A549 (cell line): ENCODE measurements at regions not wholly inside any gene's neighbourhood (a gene's known extent, or its start where the extent isn't known, plus 50 kb on each side); places are given as distances from the start of the nearest gene placed in this dataset.

Experiments
- CHD4 ChIP-seq: fragments of 200-600 bp; sonication (generic); IDR thresholded peaks from 2 replicates; pipeline ENCODE4 v1.6.1; 2016; ENCODE audit warnings: antibody characterized with exemption, mild to moderate bottlenecking, borderline replicate concordance
- ESRRA ChIP-seq: fragments of 150-350 bp; IDR thresholded peaks from 2 replicates; pipeline ENCODE4 v1.6.1; 2014; ENCODE audit warnings: mild to moderate bottlenecking, low read length, borderline replicate concordance
- KDM1A ChIP-seq: fragments of 200-600 bp; sonication (generic); IDR thresholded peaks from 2 replicates; pipeline ENCODE4 v1.6.1; 2016; ENCODE audit warnings: low read depth, mild to moderate bottlenecking
- MAZ ChIP-seq: fragments of 150-350 bp; IDR thresholded peaks from 2 replicates; pipeline ENCODE4 v1.6.1; 2014; ENCODE audit warnings: antibody characterized with exemption, low read depth, low read length, borderline replicate concordance
- POLR2A ChIP-seq: IDR thresholded peaks from 2 replicates; pipeline ENCODE4 v1.6.1; 2012; ENCODE audit warnings: mild to moderate bottlenecking, low read length
- POLR2AphosphoS2 ChIP-seq: conservative IDR thresholded peaks from 2 replicates; pipeline ENCODE4 v1.6.1; 2012; ENCODE audit warnings: low read length, improper control_type of control experiment, inconsistent platforms
- RAD21 ChIP-seq, 2 experiments: fragments of >200 bp in 1 of 2; sonication (Bioruptor Twin) in 1 of 2; formaldehyde crosslinking in 1 of 2; IDR thresholded peaks in 1 of 2; conservative IDR thresholded peaks in 1 of 2; 2 replicates in 1 of 2; 3 replicates in 1 of 2; pipeline ENCODE4 v1.6.1; 2012 to 2018; ENCODE audit warnings: inconsistent platforms in 1 of 2
- RFX5 ChIP-seq: fragments of 450-650 bp; IDR thresholded peaks from 2 replicates; pipeline ENCODE4 v1.7.1; 2014; ENCODE audit warnings: antibody characterized with exemption, mild to moderate bottlenecking, moderate library complexity
- TF ChIP-seq, protein P1 (sequence below): IDR thresholded peaks from 2 replicates; pipeline ENCODE4 v1.6.1; 2012
- TF ChIP-seq, protein P2 (sequence below): fragments of >200 bp; sonication (Bioruptor Twin); formaldehyde crosslinking; IDR thresholded peaks from 3 replicates; pipeline ENCODE4 v1.5.1; 2016
- TF ChIP-seq, protein P3 (sequence below): fragments of 450-650 bp; IDR thresholded peaks from 2 replicates; pipeline ENCODE4 v1.6.1; 2014; ENCODE audit warnings: antibody characterized with exemption
- TF ChIP-seq, protein P4 (sequence below): fragments of 150-350 bp; IDR thresholded peaks from 2 replicates; pipeline ENCODE4 v1.6.1; 2014; ENCODE audit warnings: low read depth, mild to moderate bottlenecking, low read length

- TF ChIP-seq, protein P1, sequence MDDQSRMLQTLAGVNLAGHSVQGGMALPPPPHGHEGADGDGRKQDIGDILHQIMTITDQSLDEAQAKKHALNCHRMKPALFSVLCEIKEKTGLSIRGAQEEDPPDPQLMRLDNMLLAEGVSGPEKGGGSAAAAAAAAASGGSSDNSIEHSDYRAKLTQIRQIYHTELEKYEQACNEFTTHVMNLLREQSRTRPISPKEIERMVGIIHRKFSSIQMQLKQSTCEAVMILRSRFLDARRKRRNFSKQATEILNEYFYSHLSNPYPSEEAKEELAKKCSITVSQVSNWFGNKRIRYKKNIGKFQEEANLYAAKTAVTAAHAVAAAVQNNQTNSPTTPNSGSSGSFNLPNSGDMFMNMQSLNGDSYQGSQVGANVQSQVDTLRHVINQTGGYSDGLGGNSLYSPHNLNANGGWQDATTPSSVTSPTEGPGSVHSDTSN = no peak
- TF ChIP-seq, protein P2, sequence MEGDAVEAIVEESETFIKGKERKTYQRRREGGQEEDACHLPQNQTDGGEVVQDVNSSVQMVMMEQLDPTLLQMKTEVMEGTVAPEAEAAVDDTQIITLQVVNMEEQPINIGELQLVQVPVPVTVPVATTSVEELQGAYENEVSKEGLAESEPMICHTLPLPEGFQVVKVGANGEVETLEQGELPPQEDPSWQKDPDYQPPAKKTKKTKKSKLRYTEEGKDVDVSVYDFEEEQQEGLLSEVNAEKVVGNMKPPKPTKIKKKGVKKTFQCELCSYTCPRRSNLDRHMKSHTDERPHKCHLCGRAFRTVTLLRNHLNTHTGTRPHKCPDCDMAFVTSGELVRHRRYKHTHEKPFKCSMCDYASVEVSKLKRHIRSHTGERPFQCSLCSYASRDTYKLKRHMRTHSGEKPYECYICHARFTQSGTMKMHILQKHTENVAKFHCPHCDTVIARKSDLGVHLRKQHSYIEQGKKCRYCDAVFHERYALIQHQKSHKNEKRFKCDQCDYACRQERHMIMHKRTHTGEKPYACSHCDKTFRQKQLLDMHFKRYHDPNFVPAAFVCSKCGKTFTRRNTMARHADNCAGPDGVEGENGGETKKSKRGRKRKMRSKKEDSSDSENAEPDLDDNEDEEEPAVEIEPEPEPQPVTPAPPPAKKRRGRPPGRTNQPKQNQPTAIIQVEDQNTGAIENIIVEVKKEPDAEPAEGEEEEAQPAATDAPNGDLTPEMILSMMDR = no peak
- TF ChIP-seq POLR2A = no peak
- TF ChIP-seq KDM1A = no peak
- TF ChIP-seq MAZ = no peak
- no peak for TF ChIP-seq POLR2AphosphoS2
- TF ChIP-seq, protein P3, sequence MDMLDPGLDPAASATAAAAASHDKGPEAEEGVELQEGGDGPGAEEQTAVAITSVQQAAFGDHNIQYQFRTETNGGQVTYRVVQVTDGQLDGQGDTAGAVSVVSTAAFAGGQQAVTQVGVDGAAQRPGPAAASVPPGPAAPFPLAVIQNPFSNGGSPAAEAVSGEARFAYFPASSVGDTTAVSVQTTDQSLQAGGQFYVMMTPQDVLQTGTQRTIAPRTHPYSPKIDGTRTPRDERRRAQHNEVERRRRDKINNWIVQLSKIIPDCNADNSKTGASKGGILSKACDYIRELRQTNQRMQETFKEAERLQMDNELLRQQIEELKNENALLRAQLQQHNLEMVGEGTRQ = no peak
- TF ChIP-seq CHD4 = no peak
- TF ChIP-seq, protein P4, sequence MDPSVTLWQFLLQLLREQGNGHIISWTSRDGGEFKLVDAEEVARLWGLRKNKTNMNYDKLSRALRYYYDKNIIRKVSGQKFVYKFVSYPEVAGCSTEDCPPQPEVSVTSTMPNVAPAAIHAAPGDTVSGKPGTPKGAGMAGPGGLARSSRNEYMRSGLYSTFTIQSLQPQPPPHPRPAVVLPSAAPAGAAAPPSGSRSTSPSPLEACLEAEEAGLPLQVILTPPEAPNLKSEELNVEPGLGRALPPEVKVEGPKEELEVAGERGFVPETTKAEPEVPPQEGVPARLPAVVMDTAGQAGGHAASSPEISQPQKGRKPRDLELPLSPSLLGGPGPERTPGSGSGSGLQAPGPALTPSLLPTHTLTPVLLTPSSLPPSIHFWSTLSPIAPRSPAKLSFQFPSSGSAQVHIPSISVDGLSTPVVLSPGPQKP = no peak
- TF ChIP-seq RFX5 = no peak
- no peak for TF ChIP-seq ESRRA
- TF ChIP-seq RAD21 (conservative IDR thresholded peaks at IDR 0.05 in 1 of 2, IDR thresholded peaks at IDR 0.05 in 1 of 2) = no peak
Measured at GRCh38 chr9:106796771-106797170, 66.2 kb upstream of the ZNF462 start.
